Left forelimb (tissue), 1 donor: ENCODE measurements at regions not wholly inside any gene's neighbourhood (a gene's known extent, or its start where the extent isn't known, plus 50 kb on each side); places are given as distances from the start of the nearest gene placed in this dataset.

Experiments
- DNase-seq: peaks from one replicate; pipeline ENCODE4 v3.0.0-alpha.2; 2018; ENCODE audit warnings: low spot score

DNA sequence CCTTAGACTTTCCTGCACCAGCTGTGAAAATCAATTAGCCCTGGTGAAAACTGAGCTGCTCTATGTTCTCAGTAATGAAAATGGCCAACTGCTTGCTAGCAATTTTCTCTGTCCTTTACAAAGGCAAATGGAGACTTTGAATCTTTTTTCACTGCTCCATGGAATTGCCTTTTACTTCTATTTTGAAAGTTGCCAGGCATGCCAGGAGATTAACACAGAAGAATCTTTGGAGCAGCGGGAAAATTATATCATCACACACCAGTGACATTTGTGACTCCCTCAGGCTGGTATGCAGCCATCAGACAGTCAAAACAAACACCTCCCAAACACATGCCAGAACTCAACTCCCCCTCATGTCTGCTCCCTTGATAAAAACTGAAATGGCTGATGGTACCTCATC is 872.0 kb upstream of the FLRT2 start:
- DNase-seq = no peak

DNA sequence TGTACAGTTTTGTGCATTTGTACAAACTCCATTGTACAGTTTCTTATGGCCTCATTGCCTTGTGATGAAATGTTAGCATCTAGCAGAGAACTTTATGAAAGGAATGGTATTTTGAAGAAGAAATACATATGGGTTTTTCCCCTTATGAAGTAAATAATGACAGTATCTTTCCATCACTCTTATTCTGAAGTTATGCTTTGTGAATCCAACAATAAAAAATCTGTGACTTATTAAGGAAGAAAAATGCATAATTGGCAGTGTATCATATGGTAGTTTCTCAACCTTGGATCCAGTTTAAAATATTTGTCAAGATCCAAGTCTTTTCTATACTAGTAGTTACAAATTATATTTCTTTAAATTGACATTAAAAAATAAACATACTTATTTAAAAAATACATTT is 859.1 kb upstream of the FLRT2 start:
- DNase-seq = no peak

DNA sequence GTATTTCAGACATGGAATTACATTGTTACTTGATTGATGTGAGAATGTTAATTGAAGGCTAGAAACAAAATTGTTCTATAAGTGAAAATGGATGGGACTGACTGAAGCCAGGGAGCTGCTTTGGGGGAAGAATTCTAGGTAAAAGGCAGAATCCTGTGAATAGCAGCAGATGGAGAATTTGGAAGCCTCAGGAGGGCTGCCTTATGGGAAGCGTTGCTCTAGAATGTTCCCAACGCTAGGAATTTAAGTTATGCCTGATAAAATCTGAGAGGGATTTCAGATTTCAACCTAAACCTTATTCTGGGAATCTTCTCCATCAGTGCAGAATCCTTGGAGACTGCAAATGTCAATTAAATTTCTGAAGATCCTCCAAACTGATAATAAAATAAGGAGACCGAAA is 858.2 kb upstream of the FLRT2 start:
- no peak for DNase-seq

DNA sequence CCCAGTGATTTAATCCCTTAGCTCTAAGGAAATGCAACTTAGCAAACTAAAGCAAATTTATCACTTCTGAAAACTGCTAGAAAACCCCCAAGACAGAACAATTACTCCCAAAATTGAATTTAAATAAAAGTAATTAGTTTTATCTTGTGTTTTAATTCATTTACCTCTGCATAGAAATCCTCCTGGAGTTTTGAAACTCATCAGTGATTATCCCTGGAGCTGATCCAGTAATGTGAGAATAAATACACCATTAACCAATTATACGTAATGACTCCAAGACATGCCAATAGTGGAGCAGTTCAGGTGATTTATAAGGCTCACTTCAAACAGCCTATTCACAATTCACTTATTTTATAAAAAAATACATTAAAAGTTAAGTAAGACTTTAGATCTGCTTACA is 855.3 kb upstream of the FLRT2 start:
- no peak for DNase-seq

DNA sequence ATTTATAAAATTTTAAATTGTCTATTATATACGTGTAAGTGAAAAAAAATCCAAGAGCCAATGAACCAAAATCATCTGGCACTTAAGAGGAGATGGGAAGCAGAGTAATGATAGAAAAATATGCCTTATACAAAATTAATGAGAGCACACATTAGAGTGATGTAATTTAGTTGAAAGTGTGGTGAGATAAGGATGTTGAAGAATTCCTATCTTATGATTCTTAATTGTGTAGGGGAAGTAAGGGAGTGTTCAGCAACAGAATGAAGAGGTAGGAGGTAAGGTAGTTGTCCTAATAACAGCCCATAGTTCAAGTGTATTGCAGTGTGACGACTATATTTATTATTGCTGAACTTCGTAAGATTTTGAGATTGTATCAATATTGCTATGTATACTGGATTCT is 843.4 kb upstream of the FLRT2 start:
- no peak for DNase-seq

DNA sequence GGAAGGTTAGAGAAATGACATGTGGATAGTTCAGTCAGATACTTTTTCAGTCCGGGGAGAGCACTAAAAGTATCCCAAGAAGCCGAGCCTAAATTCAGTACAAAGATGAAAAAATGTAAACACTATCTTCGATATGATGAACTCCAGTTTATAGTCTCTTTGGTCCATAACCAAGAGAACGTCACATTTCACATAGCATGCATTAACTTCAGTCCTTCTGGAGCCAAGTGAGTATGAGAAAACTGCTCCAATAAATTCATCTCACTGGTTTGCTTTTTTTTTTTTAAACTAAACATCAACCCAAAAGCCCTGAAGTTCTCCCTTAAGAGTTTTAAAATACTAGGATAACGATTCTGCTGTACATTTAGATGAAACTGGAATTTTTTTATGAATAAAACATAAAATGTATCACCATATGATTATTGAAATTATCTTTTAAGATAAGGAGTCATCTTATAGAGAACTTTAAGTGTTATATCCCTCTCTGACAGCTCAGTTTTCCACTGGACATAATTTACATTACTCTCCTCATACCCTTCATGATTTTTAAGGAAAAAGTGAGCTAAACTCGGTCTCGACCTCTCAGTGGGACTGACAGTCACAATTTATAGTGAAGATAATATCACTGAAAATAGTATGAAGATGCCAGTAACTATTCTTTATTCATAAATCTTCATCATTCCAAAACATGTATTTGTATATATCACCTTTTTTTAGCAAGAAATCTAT is 841.5 kb upstream of the FLRT2 start:
- no peak for DNase-seq

DNA sequence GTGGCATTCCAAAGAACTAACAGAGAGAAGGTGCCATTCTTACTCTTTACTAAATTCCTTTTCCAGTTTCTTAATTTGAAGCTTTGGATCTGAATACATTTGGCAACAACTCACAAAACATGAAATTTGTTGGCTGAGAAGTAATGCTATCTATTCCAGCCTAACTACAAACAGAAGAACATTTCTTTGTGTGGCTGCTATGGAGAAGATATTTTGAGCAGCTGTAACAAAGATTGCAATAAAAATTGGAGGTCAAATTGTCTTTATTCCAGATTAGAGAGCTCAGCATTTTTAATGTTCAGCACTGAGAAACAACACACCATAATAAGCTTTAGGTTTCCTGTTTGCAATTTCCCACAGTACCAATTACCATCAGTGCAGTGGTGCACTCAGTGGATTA is 835.8 kb upstream of the FLRT2 start:
- DNase-seq = no peak

DNA sequence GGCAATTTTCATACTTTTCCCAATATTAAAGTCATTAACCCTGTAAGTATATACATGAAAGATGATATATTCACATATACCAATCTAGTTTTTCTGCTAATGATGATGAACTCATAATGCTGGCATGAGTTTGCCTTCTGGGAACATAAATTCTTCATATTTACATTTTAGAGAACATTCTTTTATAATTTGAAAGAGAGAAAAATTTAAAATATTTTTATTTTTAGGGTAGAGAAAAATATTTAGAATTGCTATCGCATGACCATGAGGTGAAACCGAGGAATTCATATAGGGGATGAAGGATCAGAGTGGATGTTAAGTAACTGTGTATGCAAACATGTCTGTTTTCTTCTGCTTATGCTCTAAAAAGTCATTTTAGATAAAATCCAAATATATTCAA is 825.3 kb upstream of the FLRT2 start:
- no peak for DNase-seq

DNA sequence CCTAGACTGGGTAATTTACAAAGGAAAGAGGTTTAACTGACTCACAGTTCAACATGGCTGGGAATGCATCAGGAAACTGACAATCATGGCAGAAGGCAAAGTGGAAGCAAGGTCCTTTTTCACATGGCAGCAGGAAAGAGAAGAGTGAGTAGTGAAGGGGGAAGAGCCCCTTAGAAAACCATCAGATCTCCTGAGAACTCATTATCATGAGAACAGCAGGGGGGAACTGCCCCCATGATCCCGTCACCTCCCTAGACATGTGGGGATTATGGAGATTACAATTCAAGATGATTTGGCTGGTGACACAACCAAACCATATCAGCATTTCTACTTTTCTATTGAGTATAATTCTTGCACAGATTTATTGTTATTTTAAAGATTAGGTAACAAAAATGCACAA is 822.1 kb upstream of the FLRT2 start:
- no peak for DNase-seq

DNA sequence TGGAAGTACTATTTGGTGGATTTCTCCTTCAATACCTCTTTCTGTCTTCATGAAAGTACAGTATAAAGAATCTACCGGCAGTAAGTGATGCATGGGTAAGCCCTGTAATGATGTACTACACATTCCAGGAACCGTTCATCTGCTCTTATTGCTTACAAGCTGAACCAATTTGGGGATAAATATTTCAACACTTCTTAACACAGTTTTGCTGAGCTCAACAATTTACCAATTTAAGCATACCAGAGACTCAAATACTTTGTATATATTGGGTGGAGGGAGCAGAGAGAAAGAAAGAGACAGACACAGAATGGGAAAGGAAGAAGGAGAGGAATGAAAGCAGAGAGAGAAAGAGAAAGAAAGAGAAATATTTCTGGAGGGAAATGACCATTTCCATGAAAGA is 821.1 kb upstream of the FLRT2 start:
- DNase-seq = no peak

DNA sequence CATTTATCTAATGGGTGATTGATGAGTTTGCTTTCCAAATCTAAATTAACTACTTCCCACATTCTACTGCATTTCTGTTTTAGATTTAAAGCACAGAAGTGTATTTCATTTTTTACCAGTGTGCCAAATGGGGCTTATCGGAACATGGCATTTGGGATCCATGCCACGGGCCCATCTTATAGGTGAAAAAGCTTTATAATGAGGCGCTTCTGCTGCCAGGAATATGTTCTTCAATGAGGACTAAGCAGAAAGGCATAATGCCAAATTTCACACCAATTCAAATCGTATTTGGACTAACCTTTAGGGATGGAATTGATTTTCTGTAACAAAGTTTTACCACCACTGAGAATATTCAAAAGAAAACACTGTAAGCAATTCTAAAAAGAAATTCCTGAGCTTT is 803.5 kb upstream of the FLRT2 start:
- DNase-seq = no peak

DNA sequence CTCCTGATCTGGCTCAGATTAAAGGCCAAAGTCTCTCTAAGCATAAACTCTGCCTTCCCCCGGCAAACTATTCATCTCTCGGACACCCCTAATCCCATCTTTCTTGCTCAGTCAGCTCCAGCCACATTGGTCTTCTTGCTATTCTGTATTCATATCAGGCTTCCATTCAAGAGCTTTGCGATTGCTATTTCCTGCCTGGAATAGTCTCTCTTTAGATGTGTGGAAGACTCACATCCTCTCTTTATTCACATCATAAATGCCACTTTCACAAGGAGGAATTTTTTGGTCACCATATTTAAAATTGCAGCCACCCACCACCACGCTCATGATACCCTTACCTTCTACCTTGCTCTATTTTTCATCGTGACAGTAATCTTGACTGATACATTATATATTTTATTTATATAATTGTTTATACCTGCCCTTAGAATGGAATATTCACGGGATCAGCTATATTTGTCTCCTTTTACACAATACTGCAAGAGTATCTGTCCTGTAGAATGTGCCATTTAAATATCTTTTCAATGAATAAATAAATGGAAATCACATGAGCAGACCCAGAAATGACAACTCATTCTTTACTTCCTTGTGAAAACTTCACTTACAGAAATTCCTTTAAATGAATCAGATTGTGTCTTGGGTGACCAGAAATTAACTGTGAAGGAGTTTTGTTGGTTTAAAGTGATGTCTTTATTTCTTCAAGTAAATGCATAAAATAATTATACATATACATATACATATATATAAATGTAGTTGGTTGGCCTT is 780.6 kb upstream of the FLRT2 start:
- no peak for DNase-seq

DNA sequence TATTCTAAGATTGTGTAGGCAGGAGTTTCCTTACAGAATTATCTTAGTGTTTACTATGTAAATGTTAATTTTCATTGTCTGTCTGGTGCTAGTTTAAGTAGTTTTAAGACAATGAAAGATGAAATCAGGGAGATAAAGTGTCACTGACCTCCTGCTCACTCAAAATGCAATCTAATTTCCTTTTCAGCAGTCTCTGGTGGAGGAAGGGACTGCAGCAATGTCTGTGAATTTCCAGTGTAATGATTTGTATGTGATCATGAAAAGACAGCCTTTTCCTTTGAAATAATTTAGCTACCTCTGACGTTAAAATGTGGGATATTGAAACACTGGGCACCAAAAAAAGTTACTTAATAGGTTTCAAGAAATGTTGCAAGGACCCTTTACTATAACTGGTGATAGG is 779.7 kb upstream of the FLRT2 start:
- DNase-seq = no peak

DNA sequence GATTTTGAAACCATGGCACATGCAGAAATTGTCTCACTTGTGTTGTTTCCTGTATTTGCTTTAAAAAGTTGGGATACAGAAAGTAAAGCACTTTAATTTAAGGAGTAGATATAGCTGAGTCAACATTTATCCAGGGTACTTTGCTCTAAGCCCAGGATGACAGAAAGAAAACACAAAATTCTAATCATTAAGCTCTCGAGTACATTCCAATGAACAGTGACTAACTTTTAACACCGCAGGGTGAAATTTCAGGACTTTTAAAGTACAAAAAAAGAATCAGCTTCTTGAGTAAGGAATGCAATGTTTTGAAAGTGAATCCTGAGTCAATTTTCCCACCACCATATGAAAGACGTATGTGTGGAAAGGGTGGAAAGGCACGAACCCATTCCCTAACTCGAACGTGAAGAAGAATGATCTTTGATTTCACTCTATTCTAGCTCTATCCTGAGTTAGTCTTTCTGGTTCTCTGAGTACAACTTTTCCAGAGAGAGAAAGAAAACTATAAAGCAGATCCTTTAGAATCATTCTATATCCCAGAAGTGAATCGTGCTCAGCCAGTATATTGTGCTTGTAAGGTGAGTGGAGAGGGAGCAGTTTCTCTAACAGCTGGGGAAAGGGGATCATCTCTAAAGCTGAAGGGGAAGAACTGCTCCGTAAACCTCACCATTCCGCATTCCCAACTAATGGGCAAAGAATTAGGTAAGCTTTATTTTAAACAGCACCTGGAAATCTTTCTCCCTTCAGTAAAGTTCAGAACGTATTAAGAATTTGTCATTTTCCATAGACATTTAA is 779.0 kb upstream of the FLRT2 start:
- no peak for DNase-seq

DNA sequence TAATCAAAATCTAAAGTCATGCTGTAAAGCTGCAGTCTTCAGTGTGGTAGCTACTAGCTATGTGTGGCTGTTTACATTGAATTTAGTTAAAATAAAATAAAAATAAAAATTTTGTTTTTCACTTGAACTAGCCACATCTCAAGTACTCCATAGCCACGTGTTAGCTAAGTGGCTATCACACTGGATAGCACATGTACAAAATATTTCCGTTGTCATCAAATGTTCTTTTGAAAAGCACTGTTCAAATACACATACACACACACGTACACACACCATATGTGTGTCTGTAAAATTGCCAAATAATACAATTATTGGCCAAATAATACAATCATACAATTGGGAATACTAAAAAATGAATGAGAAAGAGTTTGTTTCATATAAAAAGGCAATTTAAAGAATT is 778.2 kb upstream of the FLRT2 start:
- no peak for DNase-seq

DNA sequence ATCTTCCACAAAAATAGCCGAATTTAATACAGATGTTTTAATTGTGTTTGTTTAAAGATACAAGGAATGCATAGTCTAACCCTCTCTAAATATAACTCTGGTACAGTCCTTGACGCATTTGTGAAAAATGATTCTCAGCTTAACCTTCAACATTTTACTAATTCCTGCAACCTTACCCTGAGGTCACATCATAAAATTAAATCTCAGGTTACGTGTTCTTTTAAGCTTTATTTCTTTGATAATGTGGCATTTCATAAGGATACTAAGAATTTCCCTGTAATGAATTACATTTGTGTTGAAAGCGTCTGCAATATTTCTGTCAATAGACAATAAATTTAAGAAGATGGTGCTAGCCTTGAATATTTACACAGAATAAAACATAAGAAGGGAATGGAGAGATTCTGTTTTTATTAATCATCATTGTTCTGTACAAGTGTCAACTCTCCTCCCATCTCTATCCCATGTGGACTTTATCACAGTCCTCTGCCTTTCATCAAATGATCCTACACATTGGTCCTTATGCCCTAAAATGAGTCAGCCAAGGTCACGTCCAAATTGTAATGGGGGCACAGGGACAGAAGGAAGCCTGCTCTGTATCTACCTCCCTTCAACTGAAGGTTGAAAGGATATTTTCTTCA is 769.3 kb upstream of the FLRT2 start:
- no peak for DNase-seq

DNA sequence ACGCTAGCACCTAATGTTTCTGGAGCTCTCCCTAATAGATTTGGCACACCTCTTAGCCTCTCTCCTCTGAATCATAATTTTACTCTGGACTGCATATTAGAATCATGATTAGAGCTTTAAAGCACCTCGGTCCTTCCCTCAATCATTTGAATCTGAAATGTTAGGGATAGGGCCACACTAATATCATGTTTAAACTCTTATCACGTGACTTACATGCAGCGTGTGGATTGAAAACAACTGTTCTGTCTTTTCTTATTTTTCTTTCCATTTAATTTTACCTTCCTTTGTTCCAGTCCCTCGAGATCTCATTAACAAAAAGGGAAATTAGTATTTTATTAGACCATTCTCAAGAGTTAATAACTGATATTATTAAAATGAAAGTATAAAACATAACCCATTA is 762.5 kb upstream of the FLRT2 start:
- no peak for DNase-seq

DNA sequence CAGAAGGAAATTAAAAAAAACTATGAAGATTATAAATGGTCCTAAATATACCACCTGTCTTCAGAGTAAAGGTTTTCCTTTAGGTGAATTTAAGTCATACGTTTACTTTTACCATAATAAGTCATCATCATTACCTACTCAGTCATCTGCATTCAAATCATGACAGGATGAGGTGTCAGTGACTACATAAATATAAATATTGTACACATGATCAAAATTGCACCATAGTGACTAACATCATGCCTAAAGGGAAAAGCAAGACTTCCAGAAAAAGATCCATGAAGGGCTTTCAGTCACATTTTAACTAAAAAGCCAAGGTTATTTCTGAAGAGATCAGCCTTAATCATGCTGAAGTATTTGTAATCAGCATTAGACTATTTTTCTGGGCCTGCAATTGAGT is 759.9 kb upstream of the FLRT2 start:
- DNase-seq = no peak

DNA sequence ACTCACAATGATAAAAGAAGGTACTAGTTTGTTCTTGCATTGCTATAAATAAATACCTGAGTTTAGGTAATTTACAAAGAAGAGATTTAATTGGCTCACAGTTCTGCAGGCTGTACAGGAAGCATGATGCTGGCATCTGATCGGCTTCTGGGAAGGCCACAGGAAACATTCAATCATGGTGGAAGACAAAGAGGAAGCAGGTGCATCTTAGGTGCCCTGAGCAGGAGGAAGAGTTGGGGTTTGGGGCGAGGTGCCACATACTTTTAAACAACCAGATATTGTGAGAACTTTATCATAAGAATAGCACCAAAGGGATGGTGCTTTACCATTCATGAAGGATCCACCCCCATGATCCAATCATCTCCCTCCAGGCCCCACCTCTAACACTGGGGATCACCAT is 752.6 kb upstream of the FLRT2 start:
- DNase-seq = no peak

DNA sequence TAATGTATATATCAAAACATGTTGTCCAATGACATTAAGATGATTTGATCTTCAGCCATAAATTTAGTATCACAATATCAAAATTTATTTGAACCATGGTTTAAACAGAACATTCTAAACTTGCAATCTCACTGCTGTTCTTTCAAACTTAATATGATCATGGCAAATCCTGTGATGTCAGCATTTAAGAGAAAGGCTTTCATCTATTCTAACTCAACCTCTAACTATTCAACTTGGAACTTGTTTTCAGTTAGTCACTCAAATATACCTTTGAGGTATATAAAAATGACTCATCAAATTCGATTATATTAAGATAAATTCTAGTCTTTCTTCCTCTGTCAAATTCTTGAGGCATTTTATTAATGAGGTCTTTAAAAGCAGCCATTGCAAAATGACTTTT is 747.0 kb upstream of the FLRT2 start:
- no peak for DNase-seq

DNA sequence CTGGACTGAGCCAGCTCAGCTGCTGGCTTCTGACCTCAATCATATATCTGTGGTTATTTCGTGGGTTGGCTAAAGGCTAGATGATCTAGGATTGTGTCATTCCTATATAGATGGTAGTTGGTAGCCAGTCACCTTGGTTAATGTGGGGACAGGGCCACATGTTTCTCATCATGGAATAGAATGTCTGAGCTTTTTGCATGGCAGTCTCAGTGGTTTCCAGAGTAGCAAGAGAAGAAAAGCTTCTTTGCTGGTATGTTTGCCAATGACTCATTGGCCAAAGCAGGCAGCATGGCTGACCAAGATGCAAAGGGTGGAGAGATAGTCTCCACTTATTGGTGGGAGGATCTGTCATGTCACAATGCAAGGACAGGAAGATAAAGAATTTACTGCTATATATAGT is 746.4 kb upstream of the FLRT2 start:
- no peak for DNase-seq

DNA sequence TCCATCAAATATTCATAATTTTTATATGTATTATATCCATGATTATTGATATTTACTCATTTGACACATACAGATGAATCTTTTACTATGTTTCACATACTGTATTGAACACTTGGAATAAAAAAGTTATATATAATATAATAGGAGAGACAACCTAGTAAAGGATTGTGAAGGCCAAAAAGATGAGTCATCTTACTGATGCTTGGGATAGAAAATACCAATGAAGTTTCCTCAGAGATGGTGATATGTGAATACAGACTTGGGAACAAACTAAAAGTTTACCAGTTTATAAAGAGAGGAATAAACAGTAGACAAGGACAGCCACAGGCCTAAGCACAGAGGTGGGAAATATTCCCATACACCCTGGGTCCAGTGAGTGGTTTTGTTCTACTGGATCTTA is 743.9 kb upstream of the FLRT2 start:
- DNase-seq = no peak

DNA sequence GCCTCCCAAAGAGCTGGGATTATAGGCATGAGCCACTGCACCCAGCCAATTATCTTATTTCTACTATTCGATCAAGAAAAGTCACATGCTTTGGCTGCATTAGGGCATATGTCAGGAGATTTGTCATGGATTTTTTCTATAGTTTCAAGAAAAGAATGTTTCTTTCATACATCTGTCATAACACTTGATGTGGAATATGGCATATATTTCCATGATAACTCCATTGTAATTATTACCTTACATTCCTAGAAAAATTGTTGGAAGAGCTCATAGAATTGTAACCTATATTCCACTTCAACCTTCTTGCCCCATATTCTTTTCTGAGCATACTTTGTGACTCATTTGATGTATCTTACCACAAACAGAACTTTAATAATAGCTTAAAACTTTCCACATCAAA is 740.9 kb upstream of the FLRT2 start:
- no peak for DNase-seq
